ENCODE measurements at regions not wholly inside any gene's neighbourhood (a gene's known extent, or its start where the extent isn't known, plus 50 kb on each side); places are given as distances from the start of the nearest gene placed in this dataset.
"Not testable (repeated sequence)": the region's sequence is repeated elsewhere in the genome, so short reads cannot be mapped to it uniquely, and the experiment has no call there.

DNA sequence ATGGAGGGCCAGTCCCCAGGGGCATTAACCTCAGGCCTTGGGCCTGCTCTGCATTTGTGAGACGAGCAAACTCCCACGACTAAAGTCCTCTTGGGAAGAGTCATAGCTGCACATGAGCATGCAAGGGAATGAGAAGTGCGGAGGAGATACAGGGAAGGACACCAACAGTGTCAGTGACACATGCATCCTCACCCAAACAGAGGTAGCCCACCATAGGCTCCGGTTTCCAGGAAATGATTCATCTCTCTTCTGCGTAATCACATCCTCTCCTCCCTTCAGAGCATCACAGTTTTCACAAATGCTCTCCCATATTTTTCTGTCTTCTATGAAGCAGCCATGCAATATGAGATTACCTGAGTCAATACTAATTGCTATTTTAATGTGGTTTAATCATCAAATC, 725.7 kb upstream of the GOT2 start:
- Histone ChIP-seq H3K27me3 (no peaks in the 10 kb centered on the region), H4K20me1 (no peaks in the 10 kb centered on the region), H3K4me3 (no peak overlapping the region), H3K4me2 (no peak overlapping the region), H3K4me1 (peaks cover 6% of the 10 kb centered on the region), H3K9ac (no peak overlapping the region), H3K9me3 (no peaks in the 10 kb centered on the region), H3K27ac (no peak overlapping the region), H3K36me3 (no peaks in the 10 kb centered on the region)
- TF ChIP-seq Cebpa-rat (IDR thresholded peaks at IDR 0.05), result no peak

DNA sequence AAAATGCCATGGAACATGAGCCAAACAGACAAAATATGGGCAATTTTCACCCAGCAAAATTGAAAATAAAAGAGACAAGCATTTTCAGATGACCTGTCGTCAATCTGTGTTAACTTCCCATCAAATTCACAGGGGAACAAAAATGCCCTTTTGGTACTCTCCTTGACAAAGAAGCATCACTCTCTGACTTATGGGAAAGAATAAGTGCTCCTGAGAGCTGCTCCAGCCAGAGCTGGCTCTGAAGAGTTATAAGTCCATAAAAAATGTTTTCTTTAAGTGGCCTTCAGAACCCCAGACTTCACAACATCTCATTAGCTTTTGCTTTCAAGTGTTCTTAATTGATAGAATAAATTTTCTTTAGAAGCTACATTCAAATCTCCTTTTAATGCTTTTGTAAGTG, 721.4 kb upstream of the GOT2 start:
- H3K4me3 ChIP-seq, result no peak overlapping the region
- H3K36me3 ChIP-seq, result no peaks in the 10 kb centered on the region
- H3K27ac ChIP-seq, result no peak overlapping the region

DNA sequence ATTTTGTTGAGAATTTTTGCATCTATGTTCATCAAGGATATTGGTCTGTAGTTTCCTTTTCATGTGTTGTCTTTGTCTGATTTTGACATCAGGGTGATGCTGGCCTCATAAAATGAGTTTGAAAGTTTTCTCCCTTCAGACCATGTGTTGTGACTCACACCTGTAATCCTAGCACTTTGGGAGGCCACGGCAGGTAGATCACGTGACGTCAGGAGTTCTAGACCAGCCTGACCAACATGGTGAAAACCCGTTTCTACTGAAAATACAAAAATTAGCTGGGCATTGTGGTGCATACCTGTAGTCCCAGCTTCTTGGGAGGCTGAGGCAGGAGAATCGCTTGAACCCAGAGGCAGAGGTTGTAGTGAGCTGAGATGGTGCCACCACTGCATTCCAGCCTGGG, 716.4 kb upstream of the GOT2 start:
- not testable (repeated sequence) for H3K4me1 ChIP-seq, H3K4me2 ChIP-seq, H3K36me3 ChIP-seq, H3K27ac ChIP-seq, H3K9me3 ChIP-seq, H3K9ac ChIP-seq, H3K27me3 ChIP-seq, H3K4me3 ChIP-seq, H4K20me1 ChIP-seq

More for the DNA sequence above, 721.4 kb upstream of the GOT2 start:
- H3K4me1 ChIP-seq, result no peaks in the 10 kb centered on the region
- no peak overlapping the region for H3K9ac ChIP-seq
- TF ChIP-seq Cebpa-rat (IDR thresholded peaks at IDR 0.05), result no peak
- no peak overlapping the region for H3K4me2 ChIP-seq
- no peaks in the 10 kb centered on the region for H3K27me3 ChIP-seq
- no peaks in the 10 kb centered on the region for H3K9me3 ChIP-seq
- H4K20me1 ChIP-seq, result no peaks in the 10 kb centered on the region

DNA sequence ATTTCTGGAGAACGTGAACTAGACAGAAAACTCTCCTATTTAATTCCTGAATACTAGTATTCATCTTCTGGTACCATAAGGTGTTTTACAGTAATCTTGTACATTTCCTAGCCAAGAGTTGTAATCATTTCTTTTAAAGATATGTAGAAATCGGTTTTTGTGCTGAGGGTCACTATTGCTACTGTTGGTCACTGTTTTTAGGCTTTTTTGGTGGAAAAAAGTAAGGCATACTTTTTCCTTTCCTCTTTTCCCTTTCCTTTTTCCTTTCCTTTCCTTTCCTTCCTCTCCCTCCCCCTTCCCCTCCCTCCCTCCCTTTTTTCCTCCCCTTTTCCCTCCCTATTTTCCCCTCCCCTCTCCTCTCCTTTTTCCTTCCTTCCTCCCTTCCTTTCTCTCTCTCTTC, 706.4 kb upstream of the GOT2 start:
- Histone ChIP-seq H3K9me3 (no peaks in the 10 kb centered on the region), H4K20me1 (no peaks in the 10 kb centered on the region)
- TF ChIP-seq Cebpa-rat (IDR thresholded peaks at IDR 0.05), result no peak

DNA sequence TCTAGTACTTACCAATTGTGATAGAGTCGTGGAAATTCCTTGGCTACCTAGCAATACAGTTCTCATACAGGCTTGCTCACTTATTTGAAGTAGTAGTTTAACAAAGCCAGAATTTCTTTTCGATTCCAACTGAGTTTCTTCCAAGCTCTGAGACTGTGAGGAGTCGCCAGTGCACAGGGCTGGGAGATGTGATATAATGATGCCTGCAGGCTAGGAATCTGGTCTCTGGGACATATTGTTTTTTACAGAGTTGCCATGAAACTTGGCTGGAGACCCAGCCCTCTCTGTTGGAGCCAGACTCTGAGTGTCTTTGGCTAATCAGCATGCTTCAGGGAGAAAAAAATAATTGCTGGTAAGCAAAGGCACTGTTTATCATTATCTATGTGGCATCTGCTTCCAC, 698.8 kb upstream of the GOT2 start:
- Histone ChIP-seq H3K4me2 (no peak overlapping the region), H4K20me1 (no peaks in the 10 kb centered on the region), H3K27me3 (no peaks in the 10 kb centered on the region), H3K4me3 (no peak overlapping the region), H3K9me3 (no peaks in the 10 kb centered on the region), H3K36me3 (no peaks in the 10 kb centered on the region), H3K9ac (no peak overlapping the region), H3K4me1 (no peaks in the 10 kb centered on the region), H3K27ac (no peak overlapping the region)
- TF ChIP-seq Cebpa-rat (IDR thresholded peaks at IDR 0.05), result no peak

More for the DNA sequence above, 706.4 kb upstream of the GOT2 start:
- Histone ChIP-seq H3K4me2 (no peak overlapping the region), H3K27ac (no peak overlapping the region), H3K9ac (no peak overlapping the region), H3K4me1 (no peaks in the 10 kb centered on the region), H3K36me3 (no peaks in the 10 kb centered on the region), H3K27me3 (no peaks in the 10 kb centered on the region), H3K4me3 (no peak overlapping the region)

DNA sequence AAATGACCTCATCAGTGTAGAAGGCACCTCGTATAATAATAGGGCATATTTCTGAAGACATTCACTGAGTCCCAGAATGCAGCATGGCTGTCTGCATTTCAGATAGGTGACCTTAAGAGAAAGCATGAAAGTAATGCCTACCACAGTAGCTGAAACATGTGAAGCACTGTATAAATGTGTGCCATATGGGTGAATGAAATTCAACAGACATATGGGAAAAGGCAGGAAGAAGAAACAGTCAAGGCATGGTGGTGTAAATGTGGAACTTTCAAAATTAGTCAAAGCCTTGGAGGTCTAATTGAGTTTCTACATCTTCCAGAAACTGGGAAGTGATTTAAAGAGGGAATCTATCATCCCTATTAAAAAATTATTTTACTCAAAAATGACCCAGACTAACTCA, 698.2 kb upstream of the GOT2 start:
- H3K27ac ChIP-seq, result no peak overlapping the region
- no peak overlapping the region for H3K4me3 ChIP-seq
- H3K9me3 ChIP-seq, result no peaks in the 10 kb centered on the region
- H3K36me3 ChIP-seq, result no peaks in the 10 kb centered on the region
- H3K4me2 ChIP-seq, result no peak overlapping the region
- H3K9ac ChIP-seq, result no peak overlapping the region
- no peaks in the 10 kb centered on the region for H3K27me3 ChIP-seq
- H3K4me1 ChIP-seq, result no peaks in the 10 kb centered on the region
- H4K20me1 ChIP-seq, result no peaks in the 10 kb centered on the region
- no peak for TF ChIP-seq Cebpa-rat (IDR thresholded peaks at IDR 0.05)

DNA sequence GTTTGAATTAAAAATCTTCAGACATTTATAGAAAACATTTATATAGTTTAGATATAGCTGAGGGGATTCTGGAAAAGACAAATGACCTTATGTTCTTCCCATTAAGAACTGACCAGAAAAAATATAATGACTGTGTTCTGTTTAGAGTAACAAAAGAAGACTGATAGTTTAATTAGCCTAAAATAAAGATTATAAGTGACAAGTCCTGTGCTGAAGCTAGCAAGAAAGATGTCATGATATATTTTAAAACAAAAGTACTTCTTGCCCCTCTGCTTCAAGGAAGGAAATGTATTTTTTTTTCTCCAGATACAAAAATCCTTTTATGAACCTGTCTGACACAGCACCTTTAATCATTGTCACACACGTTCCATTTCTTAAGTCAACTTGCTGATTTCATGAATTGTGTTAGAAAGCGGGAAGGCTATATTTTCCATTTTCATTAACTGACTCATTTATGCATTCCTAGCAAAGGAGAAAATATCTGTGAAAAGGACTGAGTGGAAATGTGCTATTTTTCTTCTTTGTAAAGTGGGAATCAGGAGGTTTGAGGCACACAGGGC, 690.7 kb upstream of the GOT2 start:
- no peak for TF ChIP-seq Cebpa-rat (IDR thresholded peaks at IDR 0.05)
- Histone ChIP-seq H3K36me3 (no peaks in the 10 kb centered on the region), H3K27me3 (no peaks in the 10 kb centered on the region), H3K4me1 (no peaks in the 10 kb centered on the region), H3K4me3 (no peak overlapping the region), H3K4me2 (no peak overlapping the region), H3K9me3 (no peaks in the 10 kb centered on the region), H3K9ac (no peak overlapping the region), H4K20me1 (no peaks in the 10 kb centered on the region), H3K27ac (no peak overlapping the region)

DNA sequence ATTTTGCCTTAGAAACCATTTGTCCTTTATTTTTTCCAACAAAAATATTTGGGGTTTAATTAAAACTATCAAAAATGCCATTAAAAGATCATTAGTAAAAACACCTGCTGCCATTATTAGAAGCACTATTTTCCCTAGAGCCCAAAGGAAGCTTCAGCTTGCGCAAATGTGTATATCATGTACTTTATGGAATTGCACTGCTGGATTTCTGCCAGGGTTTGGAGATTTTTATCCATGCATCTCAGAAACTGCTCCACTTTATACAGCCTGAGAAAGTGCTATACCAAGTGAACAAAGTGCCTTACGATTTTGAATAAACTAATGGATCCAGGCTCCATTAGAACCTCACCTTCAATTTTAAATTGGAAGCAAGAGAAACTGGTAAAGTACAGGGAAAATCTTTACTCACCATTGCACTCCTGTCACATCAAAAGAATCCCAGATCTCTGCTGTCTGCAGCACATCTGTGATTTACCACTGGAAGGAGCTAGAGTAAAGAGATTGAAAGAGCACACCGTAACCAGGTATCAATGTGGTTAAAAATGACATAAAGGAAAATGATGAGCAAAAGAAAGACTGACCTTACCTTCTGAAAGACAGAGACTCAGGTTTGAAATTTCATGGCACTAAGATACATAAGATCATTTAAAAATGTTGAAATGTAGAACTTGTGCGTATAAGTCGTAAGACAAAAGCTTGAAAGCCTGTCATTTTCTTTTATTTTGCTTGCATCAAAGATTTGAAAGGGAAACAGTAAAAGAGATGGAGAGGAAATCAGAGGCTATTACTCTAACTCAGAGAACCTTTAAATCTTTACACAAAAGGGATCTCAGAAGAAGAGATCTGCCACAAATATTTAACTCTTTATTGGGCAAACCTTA, 678.1 kb upstream of the GOT2 start:
- no peak for TF ChIP-seq Cebpa-rat (IDR thresholded peaks at IDR 0.05)
- Histone ChIP-seq H3K36me3 (no peaks in the 10 kb centered on the region), H3K9ac (no peak overlapping the region), H3K4me3 (no peak overlapping the region), H4K20me1 (no peaks in the 10 kb centered on the region), H3K9me3 (no peaks in the 10 kb centered on the region), H3K4me1 (no peaks in the 10 kb centered on the region), H3K27ac (no peak overlapping the region), H3K27me3 (no peaks in the 10 kb centered on the region), H3K4me2 (no peak overlapping the region)

DNA sequence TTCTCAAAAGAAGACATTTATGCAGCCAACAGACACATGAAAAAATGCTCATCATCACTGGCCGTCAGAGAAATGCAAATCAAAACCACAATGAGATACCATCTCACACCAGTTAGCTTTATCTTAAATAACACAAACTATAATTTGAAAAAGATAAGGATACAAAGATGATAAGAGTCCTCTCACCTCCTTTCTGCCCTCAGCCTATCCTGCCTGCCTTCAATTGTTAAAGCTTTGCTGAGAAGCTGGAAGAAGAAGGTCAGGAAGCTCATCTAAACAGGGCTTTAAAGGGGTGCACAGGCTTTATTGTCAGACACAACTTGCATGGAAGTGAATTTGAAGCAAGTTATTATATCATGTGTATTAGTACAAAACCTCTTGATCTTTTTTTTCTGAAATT, 676.3 kb upstream of the GOT2 start:
- Histone ChIP-seq H3K27me3 (no peaks in the 10 kb centered on the region), H3K9ac (no peak overlapping the region), H3K4me2 (no peak overlapping the region), H3K27ac (no peak overlapping the region), H4K20me1 (no peaks in the 10 kb centered on the region), H3K9me3 (no peaks in the 10 kb centered on the region), H3K4me3 (no peak overlapping the region), H3K36me3 (no peaks in the 10 kb centered on the region), H3K4me1 (no peaks in the 10 kb centered on the region)
- no peak for TF ChIP-seq Cebpa-rat (IDR thresholded peaks at IDR 0.05)

DNA sequence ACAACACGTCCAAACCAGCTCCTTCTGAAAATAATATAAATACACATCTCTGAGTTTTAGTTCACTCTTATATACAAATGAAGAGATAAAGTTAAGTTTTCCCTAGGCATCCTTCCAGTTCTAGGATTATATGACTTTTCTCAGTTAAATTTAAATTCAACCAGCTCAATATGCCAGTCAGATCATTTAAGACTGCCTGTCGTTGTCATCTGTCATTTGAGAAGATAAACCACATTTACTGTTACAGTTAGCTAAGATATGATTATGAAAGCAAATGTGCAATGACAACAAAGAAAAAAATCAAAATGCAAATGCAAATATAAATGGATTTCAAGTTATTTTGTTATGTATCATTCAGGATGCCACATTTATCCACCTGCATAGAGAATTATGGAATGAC, 671.7 kb upstream of the GOT2 start:
- TF ChIP-seq Cebpa-rat (IDR thresholded peaks at IDR 0.05), result no peak
- Histone ChIP-seq H3K9ac (no peak overlapping the region), H3K36me3 (no peaks in the 10 kb centered on the region), H4K20me1 (no peaks in the 10 kb centered on the region), H3K27ac (no peak overlapping the region), H3K9me3 (no peaks in the 10 kb centered on the region), H3K4me2 (no peak overlapping the region), H3K27me3 (no peaks in the 10 kb centered on the region), H3K4me1 (no peaks in the 10 kb centered on the region), H3K4me3 (no peak overlapping the region)
